GM19025 (cell line): ENCODE measurements at regions not wholly inside any gene's neighbourhood (a gene's known extent, or its start where the extent isn't known, plus 50 kb on each side); places are given as distances from the start of the nearest gene placed in this dataset.

Experiments used
- ATAC-seq: cut with Tn5 transposase; IDR thresholded peaks from one replicate; pipeline ENCODE4 v1.9.1; 2021; ENCODE audit warnings: mild to moderate bottlenecking, low read depth, moderate library complexity; ENCODE audit not compliant: unreplicated experiment

DNA sequence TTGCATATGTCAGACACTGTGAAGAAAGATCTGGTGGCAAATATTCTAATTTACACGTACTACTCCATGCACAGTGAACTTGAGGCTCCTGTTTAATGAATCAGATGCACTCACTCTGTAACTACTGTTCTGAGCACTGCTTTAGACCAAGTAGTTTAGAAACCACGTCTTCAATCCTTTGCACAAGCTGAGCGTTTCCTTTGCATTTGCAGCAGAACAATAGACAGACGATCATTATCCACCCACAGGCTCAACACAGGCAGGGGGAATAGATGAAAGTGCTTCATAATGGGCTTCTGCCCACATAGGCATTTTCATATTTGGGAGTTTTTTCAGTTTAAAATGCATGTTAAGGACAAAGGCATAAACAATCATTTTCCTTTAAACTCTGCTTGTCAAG is 423.3 kb upstream of the ADAMTS16 start:
- ATAC-seq = no peak

- ATAC-seq = no peak
These were observed 422.7 kb upstream of the ADAMTS16 start for GRCh38 chr5:4717446-4717845.

GRCh38 chr5:4720831-4721230 is 419.3 kb upstream of the ADAMTS16 start:
- no peak for ATAC-seq

DNA sequence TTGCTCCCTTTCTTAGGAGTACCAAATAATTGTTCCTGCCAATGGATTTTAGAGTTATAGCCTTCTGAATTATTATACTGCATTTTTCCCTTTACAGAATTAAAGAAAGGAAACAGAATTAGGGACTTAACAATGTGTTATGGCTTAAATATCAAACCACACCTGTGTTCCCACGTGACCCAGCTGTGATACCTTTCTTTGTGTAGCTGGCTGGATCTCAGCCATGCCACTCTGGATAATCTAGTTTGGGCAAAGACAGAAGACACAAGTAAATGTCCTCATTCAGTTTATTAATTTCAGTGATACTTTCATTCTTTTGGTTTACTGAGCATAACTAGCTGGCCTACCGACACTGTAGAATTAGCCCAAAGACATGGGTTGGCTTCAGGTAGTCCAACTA is 417.2 kb upstream of the ADAMTS16 start:
- ATAC-seq = no peak

GRCh38 chr5:4725594-4725993 is 414.5 kb upstream of the ADAMTS16 start:
- no peak for ATAC-seq

- no peak for ATAC-seq
These were observed 409.9 kb upstream of the ADAMTS16 start for GRCh38 chr5:4730279-4730678.

DNA sequence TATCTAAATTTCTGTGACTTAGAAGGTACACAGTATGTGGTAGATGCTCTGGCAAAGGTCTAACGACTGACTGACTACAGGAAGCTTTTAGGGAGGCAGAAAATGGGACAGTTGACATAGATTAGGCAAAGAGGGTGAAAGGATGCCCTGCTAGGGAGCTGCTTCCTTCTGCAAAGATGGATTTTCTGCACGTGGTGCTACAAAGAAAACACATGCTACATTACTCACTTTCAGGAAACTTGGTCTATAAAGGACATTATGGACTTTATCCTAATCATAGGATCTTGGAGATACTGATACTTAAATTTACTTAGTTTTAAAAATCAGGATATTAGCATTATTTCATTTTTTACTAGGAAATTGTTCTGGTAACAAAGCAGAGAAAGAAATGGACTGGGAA is 405.8 kb upstream of the ADAMTS16 start:
- ATAC-seq = no peak

GRCh38 chr5:4735261-4735660 is 404.9 kb upstream of the ADAMTS16 start:
- no peak for ATAC-seq

- ATAC-seq = no peak
These were observed 402.3 kb upstream of the ADAMTS16 start for GRCh38 chr5:4737868-4738267.

- no peak for ATAC-seq
These were observed 401.8 kb upstream of the ADAMTS16 start for GRCh38 chr5:4738298-4738697.

GRCh38 chr5:4740156-4740555 is 400.0 kb upstream of the ADAMTS16 start:
- no peak for ATAC-seq

- ATAC-seq = no peak
These were observed 381.6 kb upstream of the ADAMTS16 start for GRCh38 chr5:4758550-4758949.

DNA sequence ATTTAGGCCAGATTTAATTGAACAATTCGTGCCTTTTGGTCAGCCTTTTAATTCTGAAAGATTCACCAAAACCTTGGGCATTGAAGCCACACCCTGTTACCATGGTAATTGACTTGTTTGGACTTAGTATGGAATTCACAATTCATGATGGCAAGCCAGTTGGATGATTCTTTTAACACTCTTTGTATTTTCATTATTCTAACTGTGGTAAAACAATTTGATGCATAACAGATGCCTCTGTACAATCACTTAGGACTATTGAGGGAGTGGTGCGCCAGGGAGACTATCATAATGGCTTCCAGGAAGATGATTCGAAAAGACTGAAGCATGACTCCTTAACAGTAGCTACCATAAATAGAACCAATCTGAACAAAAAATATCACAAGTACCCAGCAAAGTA is 381.1 kb upstream of the ADAMTS16 start:
- no peak for ATAC-seq

DNA sequence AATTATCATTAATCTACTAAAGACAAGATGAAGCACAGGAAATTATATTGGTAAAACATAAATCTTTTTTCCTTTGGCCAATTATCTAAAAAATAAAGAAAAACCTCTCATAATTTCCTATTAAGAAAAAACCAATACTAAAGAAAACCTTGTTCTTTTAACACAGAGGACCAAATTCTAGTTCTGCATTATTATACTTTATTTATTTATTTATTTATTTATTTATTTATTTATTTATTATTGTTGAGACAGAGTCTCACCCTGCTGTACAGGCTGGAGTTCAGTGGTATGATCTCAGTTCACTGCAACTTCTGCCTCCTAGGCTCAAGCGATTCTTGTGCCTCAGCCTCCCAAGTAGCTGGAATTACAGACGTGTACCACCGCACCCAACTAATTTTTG is 377.8 kb upstream of the ADAMTS16 start:
- no peak for ATAC-seq

DNA sequence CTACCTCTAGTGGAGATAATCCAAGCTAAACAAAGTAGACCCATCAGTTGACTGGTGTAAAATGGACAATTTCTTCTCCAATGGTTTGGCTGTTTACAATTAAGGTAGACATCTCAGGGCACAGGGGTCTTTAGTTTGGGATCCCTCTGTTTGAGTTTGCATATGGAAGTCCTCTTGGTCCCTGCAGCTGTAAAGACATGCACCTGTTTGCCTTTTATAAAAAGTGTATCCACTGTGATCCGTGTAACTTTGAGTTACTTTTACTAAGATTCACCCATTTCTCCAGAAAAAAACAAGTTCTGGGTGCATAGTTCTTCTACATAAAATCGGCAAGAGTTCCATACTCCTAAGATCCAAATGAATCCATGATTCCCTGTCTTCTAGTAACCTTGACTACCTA is 374.7 kb upstream of the ADAMTS16 start:
- no peak for ATAC-seq

- ATAC-seq = no peak
These were observed 374.0 kb upstream of the ADAMTS16 start for GRCh38 chr5:4766101-4766500.

DNA sequence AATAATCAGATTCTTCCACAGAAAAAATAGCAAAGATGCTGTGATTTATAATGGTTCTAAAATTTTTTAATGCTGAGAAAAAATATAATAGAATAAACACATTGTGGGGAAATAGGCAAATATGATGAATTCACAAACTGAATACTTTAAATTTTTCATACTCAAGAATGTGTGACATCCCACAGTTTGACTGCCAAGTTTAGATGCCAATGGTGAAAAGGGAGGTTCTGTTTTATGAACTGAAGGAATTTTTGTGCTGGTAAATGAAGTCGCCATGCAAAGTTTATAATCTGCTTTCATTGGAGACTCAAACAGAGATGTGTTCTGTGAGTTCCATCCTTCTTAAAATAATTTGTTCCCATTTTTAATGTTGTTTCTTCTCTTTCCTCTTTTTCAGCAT is 367.5 kb upstream of the ADAMTS16 start:
- no peak for ATAC-seq

DNA sequence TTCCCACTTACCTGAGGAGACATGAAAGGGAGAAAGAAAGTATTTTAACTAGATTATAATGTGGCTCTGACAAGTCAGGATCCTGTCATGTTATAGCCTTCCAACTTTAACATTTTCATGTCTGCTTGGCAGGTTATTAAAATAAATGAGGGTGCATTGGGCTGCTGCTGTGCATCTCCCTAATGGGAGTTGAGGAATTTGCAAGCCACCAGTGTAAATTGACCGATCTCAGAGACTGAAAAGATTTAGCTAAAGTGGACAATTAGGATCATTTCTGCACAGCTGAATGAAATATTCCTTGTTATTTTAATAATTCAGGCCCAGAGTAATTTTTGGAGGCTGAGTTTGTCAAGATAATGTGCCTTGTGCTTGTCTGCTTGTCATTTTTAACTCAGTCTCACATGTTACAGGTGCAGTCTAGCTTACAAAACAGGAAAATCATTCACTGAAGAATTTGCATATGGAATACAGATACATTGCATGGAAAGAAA is 366.3 kb upstream of the ADAMTS16 start:
- ATAC-seq = no peak

- no peak for ATAC-seq
These were observed 362.7 kb upstream of the ADAMTS16 start for GRCh38 chr5:4777435-4777834.

- no peak for ATAC-seq
These were observed 359.5 kb upstream of the ADAMTS16 start for GRCh38 chr5:4780633-4781032.

DNA sequence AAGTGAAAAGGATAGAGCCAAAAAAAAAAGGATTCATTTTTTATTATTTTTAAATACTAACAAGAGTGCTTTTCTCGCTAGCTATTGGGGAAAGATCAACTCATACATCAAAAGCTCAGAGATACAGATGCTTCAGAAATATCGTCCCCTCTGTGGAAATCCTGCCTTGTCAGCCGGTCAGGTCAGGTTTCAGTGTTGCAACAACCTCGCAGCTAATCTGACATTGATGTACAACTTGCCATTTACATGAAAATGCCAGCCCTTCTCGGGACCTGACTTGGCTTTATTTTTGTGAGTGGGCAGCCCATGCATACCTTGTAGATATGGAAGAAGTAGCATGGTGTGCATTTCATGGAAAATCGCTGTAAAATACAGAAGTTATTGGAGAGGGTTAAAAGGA is 358.8 kb upstream of the ADAMTS16 start:
- ATAC-seq = no peak

- no peak for ATAC-seq
These were observed 354.2 kb upstream of the ADAMTS16 start for GRCh38 chr5:4785971-4786370.

GRCh38 chr5:4797445-4797844 is 342.7 kb upstream of the ADAMTS16 start:
- ATAC-seq = no peak
